GM23338 (cell line): ENCODE measurements at regions not wholly inside any gene's neighbourhood (a gene's known extent, or its start where the extent isn't known, plus 50 kb on each side); places are given as distances from the start of the nearest gene placed in this dataset.
"Not testable (repeated sequence)": the region's sequence is repeated elsewhere in the genome, so short reads cannot be mapped to it uniquely, and the experiment has no call there.

Experiments used
- ATAC-seq: fragments of 200-7000 bp; cut with Tn5 transposase; 3 replicates; pipeline ENCODE4 v1.9.1; 2020
- DNase-seq: peaks from one replicate; pipeline ENCODE4 v3.0.0-alpha.2; 2015; ENCODE audit warnings: low spot score
- H2AFZ ChIP-seq: fragments of 200-600 bp; sonication (generic); 2 replicates; pipeline ENCODE4 v1.8.0; 2016; ENCODE audit warnings: antibody characterized with exemption, mild to moderate bottlenecking, moderate library complexity
- H3F3A ChIP-seq: fragments of 200-600 bp; sonication (generic); replicated peaks from 2 replicates; pipeline ENCODE4 v1.8.0; 2017; ENCODE audit warnings: antibody characterized with exemption, mixed run types, low read depth
- H3K27ac ChIP-seq: fragments of 200-600 bp; sonication (generic); 2 replicates; pipeline ENCODE4 v1.6.1; 2016; ENCODE audit warnings: low read depth
- H3K27me3 ChIP-seq: fragments of 200-600 bp; sonication (generic); 2 replicates; pipeline ENCODE4 v1.8.0; 2016; ENCODE audit warnings: mild to moderate bottlenecking, mixed run types, moderate library complexity; ENCODE audit not compliant: insufficient read depth
- H3K36me3 ChIP-seq: fragments of 200-600 bp; sonication (generic); 2 replicates; pipeline ENCODE4 v1.8.0; 2016; ENCODE audit warnings: mild to moderate bottlenecking; ENCODE audit not compliant: insufficient read depth
- H3K4me1 ChIP-seq: fragments of 200-600 bp; sonication (generic); 2 replicates; pipeline ENCODE4 v1.8.0; 2016; ENCODE audit warnings: mild to moderate bottlenecking, moderate library complexity; ENCODE audit not compliant: insufficient read depth
- H3K4me2 ChIP-seq: fragments of 200-600 bp; sonication (generic); 2 replicates; pipeline ENCODE4 v1.7.1; 2017; ENCODE audit warnings: mixed run types
- H3K4me3 ChIP-seq: fragments of 200-600 bp; sonication (generic); 2 replicates; pipeline ENCODE4 v1.6.1; 2016; ENCODE audit warnings: mixed run types
- H3K79me2 ChIP-seq: fragments of 200-600 bp; sonication (generic); replicated peaks from 2 replicates; pipeline ENCODE4 v1.8.0; 2017; ENCODE audit warnings: mild to moderate bottlenecking; ENCODE audit not compliant: insufficient read depth
- H3K9me2 ChIP-seq: fragments of 200-600 bp; sonication (generic); 2 replicates; pipeline ENCODE4 v1.8.0; 2017; ENCODE audit not compliant: insufficient read depth
- H4K20me1 ChIP-seq: fragments of 200-600 bp; sonication (generic); replicated peaks from 2 replicates; pipeline ENCODE4 v1.8.0; 2017; ENCODE audit warnings: mild to moderate bottlenecking; ENCODE audit not compliant: insufficient read depth
- H3K27ac Mint-ChIP-seq: 2 replicates; pipeline ENCODE4 v1.8.0; 2020; ENCODE audit warnings: inconsistent platforms, mild to moderate bottlenecking, moderate library complexity, mixed read lengths
- H3K27me3 Mint-ChIP-seq: 3 replicates; pipeline ENCODE4 v1.8.0; 2022; ENCODE audit warnings: low read depth, mild to moderate bottlenecking, moderate library complexity, mixed read lengths, inconsistent platforms; ENCODE audit not compliant: insufficient read depth, poor library complexity
- H3K36me3 Mint-ChIP-seq: 3 replicates; pipeline ENCODE4 v1.8.0; 2021; ENCODE audit warnings: low read depth, mild to moderate bottlenecking, inconsistent platforms, moderate library complexity, mixed read lengths
- H3K4me1 Mint-ChIP-seq: 3 replicates; pipeline ENCODE4 v1.8.0; 2020; ENCODE audit warnings: mild to moderate bottlenecking, inconsistent platforms, mixed read lengths
- H3K4me3 Mint-ChIP-seq: 3 replicates; pipeline ENCODE4 v1.8.0; 2021; ENCODE audit warnings: moderate library complexity, mild to moderate bottlenecking, inconsistent platforms, mixed read lengths
- H3K9me3 Mint-ChIP-seq: 3 replicates; pipeline ENCODE4 v1.8.0; 2020; ENCODE audit warnings: moderate library complexity, mild to moderate bottlenecking, inconsistent platforms, mixed read lengths
- CREB1 ChIP-seq: fragments of 250-450 bp; sonication (Bioruptor Pico); IDR thresholded peaks from 2 replicates; pipeline ENCODE4 v1.5.0; 2020; ENCODE audit warnings: low read depth, mild to moderate bottlenecking, moderate library complexity
- EZH2 ChIP-seq: fragments of 200-600 bp; sonication (generic); IDR thresholded peaks from one replicate; pipeline ENCODE4 v1.8.0; 2017; ENCODE audit warnings: antibody characterized with exemption, mild to moderate bottlenecking, low read depth; ENCODE audit not compliant: unreplicated experiment
- JUNB ChIP-seq: IDR thresholded peaks from one replicate; pipeline ENCODE4 v1.6.1; 2016; ENCODE audit warnings: antibody characterized with exemption; ENCODE audit not compliant: unreplicated experiment
- NANOG ChIP-seq: IDR thresholded peaks from 2 replicates; pipeline ENCODE4 v1.6.1; 2016; ENCODE audit warnings: antibody characterized with exemption, borderline replicate concordance
- POLR2AphosphoS5 ChIP-seq: IDR thresholded peaks from 2 replicates; pipeline ENCODE4 v1.6.1; 2016; ENCODE audit warnings: antibody characterized with exemption, low read depth
- STAT1 ChIP-seq: IDR thresholded peaks from one replicate; pipeline ENCODE4 v1.6.1; 2016; ENCODE audit warnings: antibody characterized with exemption; ENCODE audit not compliant: unreplicated experiment
- ZNF114 ChIP-seq: fragments of 250-450 bp; sonication (Bioruptor Pico); IDR thresholded peaks from 2 replicates; pipeline ENCODE4 v1.5.0; 2020; ENCODE audit warnings: mild to moderate bottlenecking, moderate library complexity
- ZNF331 ChIP-seq: fragments of 250-450 bp; sonication (Bioruptor Pico); IDR thresholded peaks from 2 replicates; pipeline ENCODE4 v1.5.0; 2020; ENCODE audit warnings: low read depth, mild to moderate bottlenecking, moderate library complexity
- TF ChIP-seq, protein P1 (sequence below): fragments of 250-450 bp; sonication (Bioruptor Pico); IDR thresholded peaks from 2 replicates; pipeline ENCODE4 v1.5.0; 2020; ENCODE audit warnings: mild to moderate bottlenecking, moderate library complexity
- TF ChIP-seq, protein P2 (sequence below), 2 experiments: fragments of 200-600 bp in 1 of 2; sonication (generic) in 1 of 2; conservative IDR thresholded peaks; 2 replicates each; pipeline versions ENCODE4 v1.5.1 to v1.6.1; 2016 to 2017; ENCODE audit warnings: antibody characterized with exemption in 2 of 2, low read depth in 2 of 2, mild to moderate bottlenecking in 2 of 2, moderate library complexity in 1 of 2
- TF ChIP-seq, protein P3 (sequence below): IDR thresholded peaks from 2 replicates; pipeline ENCODE4 v1.6.1; 2016; ENCODE audit warnings: antibody characterized with exemption

DNA sequence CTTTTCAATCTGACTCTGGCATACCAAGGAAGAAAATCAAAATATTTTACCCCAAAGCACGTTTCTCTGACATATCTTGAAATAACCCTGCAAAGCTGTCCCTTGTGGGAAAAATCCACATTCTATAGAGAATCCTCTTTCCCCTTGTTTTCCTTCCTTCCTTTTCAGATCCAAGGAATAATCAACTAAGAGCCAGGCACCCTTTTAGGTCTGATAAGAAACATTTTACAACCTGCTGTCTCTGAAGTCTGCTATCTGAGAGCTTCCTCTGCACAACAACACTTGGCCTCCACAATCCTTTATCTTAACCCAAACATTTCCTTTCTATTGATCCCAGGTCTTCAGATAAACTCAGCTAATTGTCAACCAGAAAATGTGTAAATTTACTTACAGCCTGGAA is 224.1 kb upstream of the DGKB start:
- not testable (repeated sequence) for H3K36me3 Mint-ChIP-seq, H3K27me3 Mint-ChIP-seq, H3K36me3 ChIP-seq, H3K4me3 Mint-ChIP-seq, DNase-seq, H3K9me3 Mint-ChIP-seq, ATAC-seq, H3K9me2 ChIP-seq, H3K4me1 Mint-ChIP-seq, H4K20me1 ChIP-seq, H2AFZ ChIP-seq, H3F3A ChIP-seq, H3K27me3 ChIP-seq, H3K79me2 ChIP-seq, H3K4me2 ChIP-seq, H3K4me3 ChIP-seq, H3K4me1 ChIP-seq, H3K27ac ChIP-seq
- H3K27ac Mint-ChIP-seq, result peak overlapping the region; percentile 18; the same call in 1 of the 2 replicates

DNA sequence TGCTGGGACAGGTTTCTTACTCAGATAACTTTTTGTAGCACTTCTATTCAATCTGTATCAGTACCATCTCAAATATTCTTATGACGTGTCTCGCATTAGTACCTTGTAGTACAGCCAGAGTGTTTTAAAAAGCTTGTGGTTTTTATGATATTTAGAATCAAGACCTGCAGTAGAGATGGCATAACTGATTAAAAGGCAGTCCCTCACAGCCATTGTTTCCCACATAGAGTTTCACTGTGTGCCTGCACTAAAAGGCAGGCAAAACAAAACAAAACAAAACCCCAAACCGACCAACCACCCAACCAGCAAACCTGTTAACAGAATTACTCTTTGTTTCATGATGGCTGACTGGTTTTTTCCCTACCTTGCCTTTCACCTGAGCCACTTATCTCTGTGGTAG is 221.3 kb upstream of the DGKB start:
- no peaks in the 10 kb centered on the region for H3K4me1 ChIP-seq
- H3K4me3 Mint-ChIP-seq, result no peak overlapping the region
- H3F3A ChIP-seq, result no peaks in the 10 kb centered on the region
- H3K36me3 ChIP-seq, result no peaks in the 10 kb centered on the region
- H3K79me2 ChIP-seq, result no peaks in the 10 kb centered on the region
- no peaks in the 10 kb centered on the region for H3K36me3 Mint-ChIP-seq
- peaks cover 3% of the 10 kb centered on the region; the same call in 1 of the 3 replicates for H3K9me3 Mint-ChIP-seq
- H2AFZ ChIP-seq, result peak overlapping the region; percentile 44; the same call in 1 of the 2 replicates
- no peaks in the 10 kb centered on the region for H3K27me3 Mint-ChIP-seq
- no peak overlapping the region for H3K27ac Mint-ChIP-seq
- no peaks in the 10 kb centered on the region for H3K27me3 ChIP-seq
- no peak for ATAC-seq
- H3K9me2 ChIP-seq, result no peaks in the 10 kb centered on the region
- H3K4me1 Mint-ChIP-seq, result peaks cover 8% of the 10 kb centered on the region; the same call in 2 of the 3 replicates
- no peak overlapping the region for H3K4me2 ChIP-seq
- H4K20me1 ChIP-seq, result no peaks in the 10 kb centered on the region
- DNase-seq, result no peak
- no peak overlapping the region for H3K27ac ChIP-seq
- H3K4me3 ChIP-seq, result no peak overlapping the region
- TF ChIP-seq, protein P1, sequence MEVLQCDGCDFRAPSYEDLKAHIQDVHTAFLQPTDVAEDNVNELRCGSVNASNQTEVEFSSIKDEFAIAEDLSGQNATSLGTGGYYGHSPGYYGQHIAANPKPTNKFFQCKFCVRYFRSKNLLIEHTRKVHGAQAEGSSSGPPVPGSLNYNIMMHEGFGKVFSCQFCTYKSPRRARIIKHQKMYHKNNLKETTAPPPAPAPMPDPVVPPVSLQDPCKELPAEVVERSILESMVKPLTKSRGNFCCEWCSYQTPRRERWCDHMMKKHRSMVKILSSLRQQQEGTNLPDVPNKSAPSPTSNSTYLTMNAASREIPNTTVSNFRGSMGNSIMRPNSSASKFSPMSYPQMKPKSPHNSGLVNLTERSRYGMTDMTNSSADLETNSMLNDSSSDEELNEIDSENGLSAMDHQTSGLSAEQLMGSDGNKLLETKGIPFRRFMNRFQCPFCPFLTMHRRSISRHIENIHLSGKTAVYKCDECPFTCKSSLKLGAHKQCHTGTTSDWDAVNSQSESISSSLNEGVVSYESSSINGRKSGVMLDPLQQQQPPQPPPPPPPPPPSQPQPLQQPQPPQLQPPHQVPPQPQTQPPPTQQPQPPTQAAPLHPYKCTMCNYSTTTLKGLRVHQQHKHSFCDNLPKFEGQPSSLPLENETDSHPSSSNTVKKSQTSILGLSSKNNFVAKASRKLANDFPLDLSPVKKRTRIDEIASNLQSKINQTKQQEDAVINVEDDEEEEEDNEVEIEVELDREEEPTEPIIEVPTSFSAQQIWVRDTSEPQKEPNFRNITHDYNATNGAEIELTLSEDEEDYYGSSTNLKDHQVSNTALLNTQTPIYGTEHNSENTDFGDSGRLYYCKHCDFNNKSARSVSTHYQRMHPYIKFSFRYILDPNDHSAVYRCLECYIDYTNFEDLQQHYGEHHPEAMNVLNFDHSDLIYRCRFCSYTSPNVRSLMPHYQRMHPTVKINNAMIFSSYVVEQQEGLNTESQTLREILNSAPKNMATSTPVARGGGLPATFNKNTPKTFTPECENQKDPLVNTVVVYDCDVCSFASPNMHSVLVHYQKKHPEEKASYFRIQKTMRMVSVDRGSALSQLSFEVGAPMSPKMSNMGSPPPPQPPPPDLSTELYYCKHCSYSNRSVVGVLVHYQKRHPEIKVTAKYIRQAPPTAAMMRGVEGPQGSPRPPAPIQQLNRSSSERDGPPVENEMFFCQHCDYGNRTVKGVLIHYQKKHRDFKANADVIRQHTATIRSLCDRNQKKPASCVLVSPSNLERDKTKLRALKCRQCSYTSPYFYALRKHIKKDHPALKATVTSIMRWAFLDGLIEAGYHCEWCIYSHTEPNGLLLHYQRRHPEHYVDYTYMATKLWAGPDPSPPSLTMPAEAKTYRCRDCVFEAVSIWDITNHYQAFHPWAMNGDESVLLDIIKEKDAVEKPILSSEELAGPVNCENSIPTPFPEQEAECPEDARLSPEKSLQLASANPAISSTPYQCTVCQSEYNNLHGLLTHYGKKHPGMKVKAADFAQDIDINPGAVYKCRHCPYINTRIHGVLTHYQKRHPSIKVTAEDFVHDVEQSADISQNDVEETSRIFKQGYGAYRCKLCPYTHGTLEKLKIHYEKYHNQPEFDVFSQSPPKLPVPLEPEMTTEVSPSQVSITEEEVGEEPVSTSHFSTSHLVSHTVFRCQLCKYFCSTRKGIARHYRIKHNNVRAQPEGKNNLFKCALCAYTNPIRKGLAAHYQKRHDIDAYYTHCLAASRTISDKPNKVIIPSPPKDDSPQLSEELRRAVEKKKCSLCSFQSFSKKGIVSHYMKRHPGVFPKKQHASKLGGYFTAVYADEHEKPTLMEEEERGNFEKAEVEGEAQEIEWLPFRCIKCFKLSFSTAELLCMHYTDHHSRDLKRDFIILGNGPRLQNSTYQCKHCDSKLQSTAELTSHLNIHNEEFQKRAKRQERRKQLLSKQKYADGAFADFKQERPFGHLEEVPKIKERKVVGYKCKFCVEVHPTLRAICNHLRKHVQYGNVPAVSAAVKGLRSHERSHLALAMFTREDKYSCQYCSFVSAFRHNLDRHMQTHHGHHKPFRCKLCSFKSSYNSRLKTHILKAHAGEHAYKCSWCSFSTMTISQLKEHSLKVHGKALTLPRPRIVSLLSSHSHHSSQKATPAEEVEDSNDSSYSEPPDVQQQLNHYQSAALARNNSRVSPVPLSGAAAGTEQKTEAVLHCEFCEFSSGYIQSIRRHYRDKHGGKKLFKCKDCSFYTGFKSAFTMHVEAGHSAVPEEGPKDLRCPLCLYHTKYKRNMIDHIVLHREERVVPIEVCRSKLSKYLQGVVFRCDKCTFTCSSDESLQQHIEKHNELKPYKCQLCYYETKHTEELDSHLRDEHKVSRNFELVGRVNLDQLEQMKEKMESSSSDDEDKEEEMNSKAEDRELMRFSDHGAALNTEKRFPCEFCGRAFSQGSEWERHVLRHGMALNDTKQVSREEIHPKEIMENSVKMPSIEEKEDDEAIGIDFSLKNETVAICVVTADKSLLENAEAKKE, result no peak
- TF ChIP-seq EZH2, result no peak
- no peak for TF ChIP-seq ZNF331 (CRISPR knock-in tag)
- TF ChIP-seq STAT1, result no peak
- no peak for TF ChIP-seq JUNB
- TF ChIP-seq CREB1 (CRISPR knock-in tag), result no peak
- TF ChIP-seq POLR2AphosphoS5, result no peak
- no peak for TF ChIP-seq NANOG
- TF ChIP-seq, protein P2, sequence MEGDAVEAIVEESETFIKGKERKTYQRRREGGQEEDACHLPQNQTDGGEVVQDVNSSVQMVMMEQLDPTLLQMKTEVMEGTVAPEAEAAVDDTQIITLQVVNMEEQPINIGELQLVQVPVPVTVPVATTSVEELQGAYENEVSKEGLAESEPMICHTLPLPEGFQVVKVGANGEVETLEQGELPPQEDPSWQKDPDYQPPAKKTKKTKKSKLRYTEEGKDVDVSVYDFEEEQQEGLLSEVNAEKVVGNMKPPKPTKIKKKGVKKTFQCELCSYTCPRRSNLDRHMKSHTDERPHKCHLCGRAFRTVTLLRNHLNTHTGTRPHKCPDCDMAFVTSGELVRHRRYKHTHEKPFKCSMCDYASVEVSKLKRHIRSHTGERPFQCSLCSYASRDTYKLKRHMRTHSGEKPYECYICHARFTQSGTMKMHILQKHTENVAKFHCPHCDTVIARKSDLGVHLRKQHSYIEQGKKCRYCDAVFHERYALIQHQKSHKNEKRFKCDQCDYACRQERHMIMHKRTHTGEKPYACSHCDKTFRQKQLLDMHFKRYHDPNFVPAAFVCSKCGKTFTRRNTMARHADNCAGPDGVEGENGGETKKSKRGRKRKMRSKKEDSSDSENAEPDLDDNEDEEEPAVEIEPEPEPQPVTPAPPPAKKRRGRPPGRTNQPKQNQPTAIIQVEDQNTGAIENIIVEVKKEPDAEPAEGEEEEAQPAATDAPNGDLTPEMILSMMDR (conservative IDR thresholded peaks at IDR 0.05; ENCODE audit: low read depth in 2 of 2), result no peak
- TF ChIP-seq ZNF114 (CRISPR knock-in tag), result no peak
- TF ChIP-seq, protein P3, sequence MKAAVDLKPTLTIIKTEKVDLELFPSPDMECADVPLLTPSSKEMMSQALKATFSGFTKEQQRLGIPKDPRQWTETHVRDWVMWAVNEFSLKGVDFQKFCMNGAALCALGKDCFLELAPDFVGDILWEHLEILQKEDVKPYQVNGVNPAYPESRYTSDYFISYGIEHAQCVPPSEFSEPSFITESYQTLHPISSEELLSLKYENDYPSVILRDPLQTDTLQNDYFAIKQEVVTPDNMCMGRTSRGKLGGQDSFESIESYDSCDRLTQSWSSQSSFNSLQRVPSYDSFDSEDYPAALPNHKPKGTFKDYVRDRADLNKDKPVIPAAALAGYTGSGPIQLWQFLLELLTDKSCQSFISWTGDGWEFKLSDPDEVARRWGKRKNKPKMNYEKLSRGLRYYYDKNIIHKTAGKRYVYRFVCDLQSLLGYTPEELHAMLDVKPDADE, result no peak
